Liver (tissue), 8 donors: ENCODE measurements at regions not wholly inside any gene's neighbourhood (a gene's known extent, or its start where the extent isn't known, plus 50 kb on each side); places are given as distances from the start of the nearest gene placed in this dataset.

Source experiments
- DNase-seq: peaks from one replicate; pipeline ENCODE4 v3.0.0-alpha.2; 2017; ENCODE audit warnings: low spot score
- H3K27ac ChIP-seq, 2 donors: one replicate each; pipeline ENCODE4 v1.7.0; 2013; ENCODE audit warnings: inconsistent platforms in 2 of 2, low read length in 2 of 2, control low read depth in 1 of 2, low read depth in 1 of 2, mild to moderate bottlenecking in 1 of 2
- H3K27me3 ChIP-seq, 4 donors: one replicate each; pipeline versions ENCODE4 v1.6.1 to v1.7.0; 2013; ENCODE audit warnings: low read length in 3 of 4, inconsistent platforms in 1 of 4, mild to moderate bottlenecking in 1 of 4, moderate library complexity in 1 of 4; ENCODE audit not compliant: control insufficient read depth in 4 of 4, insufficient read depth in 4 of 4
- H3K36me3 ChIP-seq, 4 donors: one replicate each; pipeline versions ENCODE4 v1.6.1 to v1.7.0; 2013; ENCODE audit warnings: low read length in 3 of 4, mild to moderate bottlenecking in 3 of 4, low read depth in 1 of 4, moderate library complexity in 1 of 4; ENCODE audit not compliant: control insufficient read depth in 4 of 4, insufficient read depth in 3 of 4
- H3K4me1 ChIP-seq, 4 donors: one replicate each; pipeline versions ENCODE4 v1.6.1 to v1.7.0; 2013; ENCODE audit warnings: low read length in 3 of 4, mild to moderate bottlenecking in 3 of 4, moderate library complexity in 1 of 4; ENCODE audit not compliant: control insufficient read depth in 4 of 4, insufficient read depth in 4 of 4
- H3K4me3 ChIP-seq, 3 donors: one replicate each; pipeline versions ENCODE4 v1.6.1 to v1.7.0; 2013; ENCODE audit warnings: low read length in 3 of 3, control low read depth in 1 of 3, low read depth in 1 of 3, mild to moderate bottlenecking in 1 of 3
- H3K9ac ChIP-seq, 2 donors: one replicate each; pipeline ENCODE4 v1.7.0; 2013; ENCODE audit warnings: low read length in 2 of 2, mild to moderate bottlenecking in 2 of 2, moderate library complexity in 2 of 2, control low read depth in 1 of 2, low read depth in 1 of 2
- H3K9me3 ChIP-seq, 4 donors: one replicate each; pipeline versions ENCODE4 v1.6.1 to v1.7.0; 2013; ENCODE audit warnings: low read length in 3 of 4; ENCODE audit not compliant: control insufficient read depth in 4 of 4
- ATF3 ChIP-seq: IDR thresholded peaks from 2 replicates; pipeline ENCODE4 v1.6.1; 2016; ENCODE audit warnings: antibody characterized with exemption
- CTCF ChIP-seq: fragments of 150-350 bp; IDR thresholded peaks from 2 replicates; pipeline ENCODE4 v1.5.1; 2017; ENCODE audit warnings: improper control_type of control experiment, low read depth, low read length; ENCODE audit not compliant: missing input control
- EGR1 ChIP-seq, 2 donors: IDR thresholded peaks; 2 replicates each; pipeline ENCODE4 v1.6.1; 2016 to 2018; ENCODE audit warnings: antibody characterized with exemption in 2 of 2, low read depth in 2 of 2
- FOXA1 ChIP-seq: IDR thresholded peaks from 2 replicates; pipeline ENCODE4 v1.6.1; 2016; ENCODE audit warnings: antibody characterized with exemption
- FOXA2 ChIP-seq: IDR thresholded peaks from 2 replicates; pipeline ENCODE4 v1.6.1; 2016; ENCODE audit warnings: antibody characterized with exemption
- GABPA ChIP-seq, 2 donors: IDR thresholded peaks in 1 of 2; conservative IDR thresholded peaks in 1 of 2; 2 replicates each; pipeline ENCODE4 v1.6.1; 2016; ENCODE audit warnings: antibody characterized with exemption in 2 of 2, mild to moderate bottlenecking in 1 of 2, moderate library complexity in 1 of 2
- HNF4A ChIP-seq, 2 donors: conservative IDR thresholded peaks; 2 replicates each; pipeline ENCODE4 v1.6.1; 2016; ENCODE audit warnings: antibody characterized with exemption in 2 of 2, mild to moderate bottlenecking in 2 of 2
- JUND ChIP-seq, 2 donors: IDR thresholded peaks; 2 replicates each; pipeline ENCODE4 v1.6.1; 2016; ENCODE audit warnings: antibody characterized with exemption in 2 of 2
- MAX ChIP-seq: IDR thresholded peaks from 2 replicates; pipeline ENCODE4 v1.6.1; 2016; ENCODE audit warnings: antibody characterized with exemption
- NR2F2 ChIP-seq: IDR thresholded peaks from 2 replicates; pipeline ENCODE4 v1.6.1; 2016; ENCODE audit warnings: antibody characterized with exemption
- RAD21 ChIP-seq, 2 donors: IDR thresholded peaks; 2 replicates each; pipeline ENCODE4 v1.6.1; 2016; ENCODE audit warnings: antibody characterized with exemption in 2 of 2, mild to moderate bottlenecking in 2 of 2
- REST ChIP-seq: IDR thresholded peaks from 2 replicates; pipeline ENCODE4 v1.6.1; 2016; ENCODE audit warnings: antibody characterized with exemption, mild to moderate bottlenecking
- RXRA ChIP-seq, 2 donors: IDR thresholded peaks; 2 replicates each; pipeline ENCODE4 v1.6.1; 2017 to 2018; ENCODE audit warnings: antibody characterized with exemption in 2 of 2, mild to moderate bottlenecking in 1 of 2
- SP1 ChIP-seq: IDR thresholded peaks from 2 replicates; pipeline ENCODE4 v1.6.1; 2018; ENCODE audit warnings: antibody characterized with exemption, mild to moderate bottlenecking
- YY1 ChIP-seq: IDR thresholded peaks from 2 replicates; pipeline ENCODE4 v1.6.1; 2016; ENCODE audit warnings: antibody characterized with exemption, mild to moderate bottlenecking
- ZBTB33 ChIP-seq: IDR thresholded peaks from 2 replicates; pipeline ENCODE4 v1.6.1; 2016; ENCODE audit warnings: antibody characterized with exemption
- WGBS: extraction: QIAGEN DNeasy Blood & Tissue Kit; methylation state at CpG from one replicate; pipeline ENCODE4 v1.1.7; 2013; 5-methylcytosine and 5-hydroxymethylcytosine counted together
- donor health status: healthy.
- donor health status: healthy.
- donor health status: healthy.
- donor health status: healthy.
- donor health status: healthy.

- Histone ChIP-seq H3K4me1 (no peaks in the 10 kb centered on the region), H3K9ac (no peak overlapping the region), H3K9me3 (no peaks in the 10 kb centered on the region), H3K27ac (no peak overlapping the region), H3K27me3 (peaks cover 0 to 7% (median 0%) of the 10 kb centered on the region in 4 donors), H3K4me3 (no peak overlapping the region), H3K36me3 (no peaks in the 10 kb centered on the region)
- TF ChIP-seq HNF4A (conservative IDR thresholded peaks at IDR 0.05): no peak
- no peak for TF ChIP-seq RXRA (IDR thresholded peaks at IDR 0.05)
- TF ChIP-seq SP1: no peak
- no peak for DNase-seq
- WGBS: 75% methylated on average over 9 of the region's 9 CpGs
Observed at GRCh38 chr2:5945742-5946141, 253.6 kb downstream of the SOX11 start.

GRCh38 chr2:5946225-5947115 is 254.3 kb downstream of the SOX11 start:
- Histone ChIP-seq H3K27me3 (peaks cover 0 to 7% (median 0%) of the 10 kb centered on the region in 4 donors), H3K36me3 (no peaks in the 10 kb centered on the region), H3K27ac (no peak overlapping the region), H3K9me3 (no peaks in the 10 kb centered on the region), H3K4me1 (no peaks in the 10 kb centered on the region), H3K4me3 (no peak overlapping the region), H3K9ac (no peak overlapping the region)
- TF ChIP-seq CTCF: no peak
- TF ChIP-seq EGR1 (IDR thresholded peaks at IDR 0.05; ENCODE audit: low read depth in 2 of 2): no peak
- TF ChIP-seq FOXA1: no peak
- no peak for TF ChIP-seq NR2F2
- TF ChIP-seq REST: no peak
- no peak for TF ChIP-seq YY1
- TF ChIP-seq JUND (IDR thresholded peaks at IDR 0.05): no peak
- no peak for TF ChIP-seq SP1
- no peak for TF ChIP-seq ZBTB33
- TF ChIP-seq FOXA2: no peak
- no peak for TF ChIP-seq RAD21 (IDR thresholded peaks at IDR 0.05)
- TF ChIP-seq MAX: no peak
- no peak for TF ChIP-seq HNF4A (conservative IDR thresholded peaks at IDR 0.05)
- TF ChIP-seq RXRA (IDR thresholded peaks at IDR 0.05): no peak
- no peak for TF ChIP-seq ATF3
- TF ChIP-seq GABPA (IDR thresholded peaks at IDR 0.05 in 1 of 2, conservative IDR thresholded peaks at IDR 0.05 in 1 of 2): no peak
- DNase-seq: no peak
- 42% methylated on average over 15 of the region's 15 CpGs for WGBS
